ENCODE measurements at regions not wholly inside any gene's neighbourhood (a gene's known extent, or its start where the extent isn't known, plus 50 kb on each side); places are given as distances from the start of the nearest gene placed in this dataset.

GRCh38 chr7:106165337-106165736, 53.2 kb upstream of the SYPL1 start:
- DNase-seq = no peak

- no peak for DNase-seq
Measured at GRCh38 chr7:106163257-106163656, 51.1 kb upstream of the SYPL1 start.
